ENCODE measurements at regions not wholly inside any gene's neighbourhood (a gene's known extent, or its start where the extent isn't known, plus 50 kb on each side); places are given as distances from the start of the nearest gene placed in this dataset.

DNA sequence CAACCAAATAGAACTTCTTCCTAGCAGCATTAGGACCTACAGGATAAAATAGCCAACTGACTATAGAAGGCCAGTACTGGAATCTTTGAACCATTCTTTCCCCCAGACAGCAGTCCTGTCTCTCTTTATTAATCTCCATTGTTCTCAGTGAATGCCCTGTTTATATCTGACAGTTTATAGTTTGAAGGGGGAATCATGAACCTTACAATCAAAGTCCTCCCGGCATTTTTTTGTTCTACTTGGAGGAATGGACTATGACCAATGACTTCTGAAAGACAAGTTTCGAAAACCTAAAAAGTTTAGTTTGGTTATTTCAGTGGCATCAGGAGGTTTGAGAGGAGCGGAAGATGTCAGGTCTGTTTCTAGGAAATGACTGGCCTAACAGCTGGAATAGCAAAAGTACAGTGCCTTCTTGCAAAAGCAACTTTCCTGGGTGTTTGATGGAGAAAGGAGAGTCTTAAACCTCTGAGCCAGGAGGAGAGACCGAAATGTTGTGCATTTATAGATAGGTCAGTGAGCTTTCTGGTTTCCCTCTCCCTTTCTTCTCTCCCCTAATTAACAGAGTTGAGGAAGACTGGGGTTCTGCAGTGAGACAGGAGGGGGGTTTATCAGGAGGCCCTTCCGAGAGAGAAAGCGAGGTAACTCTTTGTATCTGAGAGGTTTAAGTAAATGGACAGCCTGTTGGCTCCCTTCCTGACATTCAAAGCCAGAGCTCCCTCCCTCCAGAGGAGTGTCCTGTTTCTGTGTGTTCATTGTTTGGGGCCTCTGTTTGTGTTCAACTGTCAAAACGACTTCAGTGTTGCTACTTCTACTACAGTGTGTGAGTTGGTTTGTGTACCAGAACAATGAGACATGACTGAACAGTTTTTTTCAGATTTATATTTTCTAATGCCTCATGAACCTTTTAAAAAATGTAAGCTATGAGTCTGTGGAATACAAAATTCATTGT is 383.0 kb upstream of the RARB start:
- no peak for TF ChIP-seq GATA2 (IDR thresholded peaks at IDR 0.05; ENCODE audit: low read depth, low read length)
- no peak for TF ChIP-seq GATA3 (IDR thresholded peaks at IDR 0.05; ENCODE audit: low read depth, low read length)
